ENCODE measurements at regions not wholly inside any gene's neighbourhood (a gene's known extent, or its start where the extent isn't known, plus 50 kb on each side); places are given as distances from the start of the nearest gene placed in this dataset.

DNA sequence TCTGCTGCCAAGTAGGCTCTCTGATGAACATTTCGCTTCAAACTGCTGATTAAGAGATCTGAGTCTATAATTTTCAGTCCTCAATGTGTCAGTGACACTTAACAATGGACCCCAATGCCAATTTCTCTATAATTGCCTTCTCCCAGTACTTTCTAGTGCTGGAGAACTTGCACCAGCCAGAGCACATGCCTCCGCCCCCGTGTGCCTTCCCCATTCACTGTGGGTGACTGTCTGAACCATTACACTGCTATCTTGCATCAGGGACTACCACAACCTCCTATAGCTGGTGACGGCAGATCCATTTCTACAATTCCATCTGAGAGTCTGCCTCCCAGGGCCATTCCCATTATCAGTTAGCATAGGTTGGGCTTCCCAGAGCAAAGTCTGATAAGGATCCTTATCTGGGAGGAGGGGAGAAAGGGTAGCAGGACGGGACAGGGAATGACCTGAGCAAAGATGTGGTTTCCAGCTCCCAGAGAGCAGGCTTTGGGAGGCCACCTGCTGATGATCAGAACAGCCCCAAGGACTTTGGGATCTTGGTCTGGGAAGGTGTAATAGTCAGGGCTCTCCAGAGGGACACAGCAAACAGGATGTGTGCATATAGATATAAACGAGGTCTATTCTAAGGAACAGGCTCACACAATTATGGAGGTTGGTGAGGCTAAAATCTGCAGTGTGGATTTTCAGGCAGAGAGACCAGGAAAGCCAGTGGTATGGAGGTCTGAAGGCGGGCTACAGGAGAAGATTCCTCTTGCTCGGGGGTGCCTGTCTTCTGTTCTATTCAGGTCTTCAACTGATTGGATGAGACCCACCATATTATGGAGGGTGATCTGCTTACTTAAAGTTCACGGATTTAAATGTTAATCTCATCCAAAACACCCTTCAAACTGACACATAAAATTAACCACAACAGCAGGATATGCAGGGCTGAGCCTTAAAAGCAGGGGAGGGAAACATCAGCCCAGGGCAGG is 238.2 kb downstream of the PTPRU start:
- DNase-seq, result no peak

DNA sequence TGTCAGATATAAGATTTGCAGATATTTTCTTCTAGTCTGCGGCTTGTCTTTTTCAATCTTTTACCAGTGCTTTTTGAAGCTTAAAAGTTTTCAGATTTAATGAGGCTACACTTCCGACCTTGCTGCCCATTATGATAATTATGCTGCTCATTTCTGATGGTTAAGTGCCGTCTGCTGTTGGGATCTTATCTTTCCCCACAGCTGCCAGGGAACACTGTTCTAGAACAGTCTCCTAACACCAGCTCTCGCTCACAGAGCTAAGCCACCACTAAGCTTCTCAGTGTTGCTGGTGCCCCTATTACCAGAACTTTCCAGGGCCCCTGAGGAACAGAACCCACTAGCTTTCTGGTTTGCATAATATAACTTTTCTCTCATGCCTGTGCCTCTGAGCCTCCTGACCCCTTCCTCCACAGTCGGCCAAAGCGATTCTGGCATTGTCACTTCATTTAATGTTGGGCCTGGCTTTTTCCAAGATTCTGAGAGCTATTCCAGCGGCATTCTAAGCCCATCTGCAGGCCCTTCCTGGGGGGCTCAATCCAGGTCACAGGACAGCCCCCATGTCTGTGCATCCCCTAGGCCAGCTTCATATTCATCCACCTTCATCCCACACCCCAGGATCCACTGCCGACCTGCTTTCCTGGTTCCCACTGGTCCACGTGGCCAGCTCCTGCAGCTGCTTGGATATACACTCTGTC is 237.0 kb downstream of the PTPRU start:
- no peak for DNase-seq

DNA sequence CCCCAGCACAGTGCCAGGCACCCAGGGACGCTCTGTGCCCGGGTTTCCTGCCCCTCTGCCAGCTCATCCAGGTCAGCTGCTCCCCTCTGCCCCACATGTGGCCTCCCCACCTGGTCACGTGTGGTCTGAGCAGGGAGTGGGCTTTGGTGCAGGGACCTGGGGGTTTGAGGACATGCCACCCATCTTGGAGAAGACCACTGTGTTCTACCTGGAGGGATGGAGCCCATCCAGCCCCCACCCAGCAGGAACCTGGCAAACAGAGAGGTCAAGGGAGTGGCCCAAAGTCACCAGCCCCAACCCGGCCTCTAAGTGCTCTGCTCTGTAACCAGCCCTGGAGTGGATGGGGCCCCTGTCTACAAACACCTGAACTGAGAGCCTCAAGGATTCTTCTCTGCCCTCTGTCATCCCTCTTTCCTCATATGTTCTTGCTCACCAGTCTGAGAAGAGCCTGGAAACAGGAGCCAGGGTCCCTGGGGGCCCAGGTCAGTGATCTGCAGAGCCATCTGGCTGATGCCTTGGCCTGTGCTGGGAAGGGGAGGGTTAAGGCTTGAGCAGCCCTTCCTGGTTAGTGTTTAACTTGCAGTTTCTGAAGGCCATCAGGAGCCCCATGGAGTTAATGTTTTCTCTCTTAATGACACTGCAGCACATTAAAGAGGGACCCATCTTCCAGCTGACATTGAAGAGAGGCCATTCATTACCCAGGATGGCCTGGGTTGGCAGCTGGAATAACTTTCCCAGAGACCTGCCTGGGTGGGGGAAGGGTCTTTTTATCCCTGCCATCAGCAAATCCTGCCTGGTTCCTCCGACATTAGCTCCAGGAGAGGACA is 235.4 kb downstream of the PTPRU start:
- no peak for DNase-seq

DNA sequence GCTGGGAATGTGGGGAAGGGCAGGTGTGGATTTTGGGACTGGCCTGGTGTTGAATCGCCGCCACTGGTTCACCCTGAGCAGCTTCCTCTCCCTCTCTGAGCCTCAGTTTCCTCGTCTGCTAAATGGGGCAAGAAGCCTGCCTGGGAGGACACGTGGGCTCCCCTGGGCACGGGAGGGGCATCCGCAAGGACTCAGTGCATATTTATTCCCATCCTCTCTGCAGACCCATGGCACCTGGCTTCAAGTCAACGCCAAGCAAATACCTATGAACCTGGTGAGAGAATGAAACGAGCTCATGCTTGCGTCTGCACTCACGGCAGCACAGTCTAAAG is 234.4 kb downstream of the PTPRU start:
- no peak for DNase-seq

DNA sequence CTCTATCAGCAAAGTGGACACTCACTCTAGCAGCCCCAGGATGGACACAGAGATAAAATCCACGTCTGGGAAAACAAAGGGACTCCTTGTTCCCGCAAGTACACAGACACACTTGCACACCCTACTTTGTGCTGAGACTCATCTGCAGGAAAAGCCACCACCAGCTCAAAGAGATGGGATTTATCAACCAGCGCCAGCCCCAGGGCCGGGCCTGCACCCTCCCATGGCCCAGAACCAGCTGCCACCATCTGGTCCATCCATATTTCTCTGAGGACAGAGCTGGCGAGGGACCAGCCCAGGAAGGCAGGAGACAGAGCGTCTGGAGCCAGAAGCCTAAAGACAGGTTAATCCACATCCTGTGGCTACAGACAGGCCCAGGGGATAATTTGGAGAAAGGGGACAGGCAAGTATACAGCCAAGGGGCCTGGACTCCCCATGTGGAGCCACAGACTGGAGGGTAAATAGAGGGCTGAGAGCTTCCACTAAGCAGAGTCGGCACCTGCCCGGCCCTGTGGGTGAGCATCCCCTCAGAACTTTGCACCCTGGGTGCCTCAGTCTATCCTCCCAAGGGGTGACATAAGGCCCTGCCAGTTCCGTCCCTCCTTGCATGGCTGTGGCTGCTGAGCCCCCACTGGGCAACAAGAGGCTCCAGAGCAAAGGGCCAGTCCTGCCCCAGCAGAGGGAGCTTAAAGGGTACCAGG is 233.9 kb downstream of the PTPRU start:
- DNase-seq, result no peak

DNA sequence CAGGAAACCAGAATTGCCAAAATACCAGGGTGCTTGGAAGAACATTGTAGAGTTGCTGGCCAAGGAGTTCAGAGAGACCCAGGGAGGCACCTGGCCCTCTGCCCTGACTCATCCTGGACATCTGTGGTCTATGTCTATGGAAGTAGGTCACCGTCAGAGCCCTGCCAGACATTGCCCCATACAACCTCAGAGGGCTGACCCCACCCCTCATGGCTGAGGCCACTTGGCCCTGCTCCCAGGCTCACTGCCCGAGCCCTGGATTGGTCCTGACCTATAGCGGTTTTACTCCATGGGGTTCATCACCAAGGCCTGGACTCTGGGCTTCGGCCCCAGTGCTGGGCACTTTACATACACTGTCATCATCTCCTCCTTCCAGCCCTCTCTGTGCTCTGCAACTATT is 233.1 kb downstream of the PTPRU start:
- no peak for DNase-seq

DNA sequence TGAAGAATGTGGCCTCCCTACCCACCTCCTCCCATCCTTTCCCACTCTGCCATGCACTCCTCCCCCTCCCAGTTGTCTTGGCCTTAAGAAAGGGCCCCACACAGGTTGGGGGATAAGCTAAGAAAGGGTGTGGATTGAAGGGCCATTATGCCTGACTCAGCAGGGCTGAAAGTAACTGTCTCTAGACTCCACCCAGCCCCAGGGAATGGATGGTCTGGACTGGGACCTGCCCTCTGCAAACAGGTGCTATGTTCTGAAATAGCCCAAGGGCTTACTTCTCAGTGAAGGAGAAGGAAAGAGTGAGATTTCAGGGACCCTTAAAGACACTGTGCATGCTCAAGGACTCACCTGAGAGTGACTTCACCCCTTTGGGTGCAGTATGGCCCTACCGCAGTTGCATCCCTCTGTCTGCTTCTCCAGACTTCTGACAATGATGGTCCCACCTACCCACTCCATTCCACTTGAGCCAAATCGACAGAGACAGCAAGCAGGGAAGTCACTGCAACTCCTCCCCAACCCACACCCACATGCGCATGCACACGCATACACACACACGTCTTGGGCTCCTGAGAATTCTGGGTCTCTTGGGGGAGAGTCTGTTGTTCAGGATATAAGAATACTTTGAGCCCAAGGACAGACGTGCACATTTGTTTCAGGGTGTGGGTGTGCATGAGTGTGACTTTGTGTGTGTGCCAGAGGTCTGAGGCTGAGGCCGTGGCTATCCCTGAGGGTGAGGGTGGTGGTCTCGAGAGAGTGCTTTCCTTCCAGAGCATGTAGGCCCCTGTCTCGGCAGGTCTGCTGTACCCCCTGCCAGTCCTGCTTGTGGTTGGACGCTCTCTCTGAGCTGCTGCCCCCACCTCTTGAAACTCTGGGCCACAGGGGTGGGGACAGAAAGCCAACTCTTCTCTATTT is 231.9 kb downstream of the PTPRU start:
- DNase-seq, result no peak

DNA sequence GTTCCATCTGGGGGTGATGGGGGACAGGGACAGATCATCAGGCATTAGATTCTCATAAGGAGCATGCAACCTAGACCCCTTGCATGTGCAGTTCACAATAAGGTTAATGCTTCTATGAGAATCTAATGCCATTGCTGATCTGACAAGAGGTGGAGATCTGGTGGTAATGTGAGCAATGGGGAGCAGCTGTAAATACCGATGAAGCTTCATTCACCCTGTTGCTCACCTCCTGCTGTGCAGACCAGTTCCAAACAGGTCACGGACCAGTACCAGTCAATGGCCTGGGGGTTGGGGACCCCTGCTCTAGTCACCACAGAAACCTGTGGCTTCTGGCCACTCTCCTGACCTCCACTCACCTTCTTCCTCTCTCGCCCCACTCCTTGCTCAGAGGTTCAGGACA is 229.9 kb downstream of the PTPRU start:
- no peak for DNase-seq

DNA sequence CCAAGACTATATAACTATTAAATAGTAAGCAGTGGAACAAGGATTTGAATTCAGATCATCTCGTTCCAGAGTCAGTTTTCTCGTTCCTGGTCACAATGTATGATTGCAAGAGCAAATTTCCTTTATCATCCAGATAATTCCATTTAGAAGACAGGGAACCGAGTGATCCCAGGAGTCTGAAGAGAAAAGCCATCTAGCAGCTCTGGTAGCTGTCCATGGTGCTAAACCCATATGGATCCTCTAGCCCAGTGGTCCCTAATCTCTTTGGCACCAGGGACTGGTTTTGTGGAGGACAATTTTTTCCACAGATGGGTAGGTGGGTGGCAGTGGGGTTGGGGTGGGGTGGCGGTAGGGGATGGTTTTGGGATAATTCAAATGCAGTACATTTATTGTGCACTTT is 229.4 kb downstream of the PTPRU start:
- DNase-seq, result peak; percentile 20

DNA sequence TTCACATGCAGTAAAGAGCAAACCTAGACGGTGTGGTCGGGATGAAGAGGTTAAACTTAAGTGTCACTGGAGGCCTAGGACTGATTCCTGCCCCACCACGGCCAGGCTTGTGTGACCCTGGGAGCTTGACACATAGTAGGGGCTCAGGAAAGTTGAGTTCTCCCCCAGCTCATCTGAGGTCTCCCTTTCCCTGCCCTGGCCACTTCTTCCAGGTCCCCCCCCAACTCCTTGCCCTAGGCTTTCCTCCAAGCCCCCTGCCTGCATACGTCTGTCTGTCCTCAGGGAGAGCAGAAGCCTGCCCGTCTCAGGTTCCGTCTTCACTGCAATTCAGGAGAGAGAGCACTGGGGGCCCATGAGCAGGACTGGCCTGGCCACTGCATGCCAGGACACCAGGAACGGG is 225.8 kb downstream of the PTPRU start:
- no peak for DNase-seq

DNA sequence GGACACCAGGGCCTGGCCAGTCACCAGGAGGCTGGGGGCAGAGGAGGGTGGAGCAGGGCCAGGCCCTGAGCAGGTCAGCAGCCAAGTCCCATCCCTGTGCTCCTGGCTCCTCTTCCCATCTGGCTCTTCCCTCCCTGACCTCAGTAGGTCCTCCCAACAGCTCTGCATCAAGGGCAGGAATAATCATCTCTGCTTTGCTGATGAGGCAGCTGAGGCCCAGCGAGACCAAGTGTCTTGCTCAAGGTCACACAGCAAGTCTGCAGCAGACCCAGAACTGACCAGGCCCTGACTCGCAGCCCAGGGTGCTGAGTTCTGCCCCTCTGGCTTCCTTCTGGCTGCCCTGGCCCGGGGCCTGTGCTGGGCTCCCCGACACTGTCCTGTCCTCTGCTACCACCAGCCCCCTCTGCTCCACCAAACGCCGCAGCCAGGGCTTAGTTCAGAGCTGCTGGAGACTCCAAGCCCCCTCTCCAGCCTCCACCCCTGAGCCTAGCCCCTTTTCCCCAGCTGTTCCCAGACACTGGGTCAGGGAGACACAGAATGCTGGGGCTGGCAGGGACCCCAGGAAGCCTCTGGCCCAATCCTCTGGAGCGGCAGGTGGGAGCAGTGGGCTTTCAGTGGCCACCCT is 224.9 kb downstream of the PTPRU start:
- no peak for DNase-seq

DNA sequence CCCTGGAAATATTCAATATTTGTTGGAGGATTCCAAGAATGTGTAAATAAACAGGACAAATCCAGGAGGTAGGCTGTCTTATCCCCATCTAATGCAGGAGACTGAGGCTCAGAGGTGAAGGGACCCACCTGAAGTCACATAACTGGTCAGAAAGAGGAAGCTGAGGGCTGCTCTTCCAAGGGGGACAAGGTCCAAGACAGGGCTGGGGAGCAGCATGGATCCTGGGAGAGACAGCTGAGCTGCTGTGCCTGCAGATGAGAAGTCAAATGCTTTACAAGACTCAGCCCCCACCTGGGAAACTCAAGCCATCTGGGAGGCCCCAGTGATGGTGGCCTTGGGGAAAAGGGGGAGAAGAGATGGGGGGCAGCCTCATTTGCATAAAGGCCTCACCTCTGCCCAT is 224.4 kb downstream of the PTPRU start:
- no peak for DNase-seq

DNA sequence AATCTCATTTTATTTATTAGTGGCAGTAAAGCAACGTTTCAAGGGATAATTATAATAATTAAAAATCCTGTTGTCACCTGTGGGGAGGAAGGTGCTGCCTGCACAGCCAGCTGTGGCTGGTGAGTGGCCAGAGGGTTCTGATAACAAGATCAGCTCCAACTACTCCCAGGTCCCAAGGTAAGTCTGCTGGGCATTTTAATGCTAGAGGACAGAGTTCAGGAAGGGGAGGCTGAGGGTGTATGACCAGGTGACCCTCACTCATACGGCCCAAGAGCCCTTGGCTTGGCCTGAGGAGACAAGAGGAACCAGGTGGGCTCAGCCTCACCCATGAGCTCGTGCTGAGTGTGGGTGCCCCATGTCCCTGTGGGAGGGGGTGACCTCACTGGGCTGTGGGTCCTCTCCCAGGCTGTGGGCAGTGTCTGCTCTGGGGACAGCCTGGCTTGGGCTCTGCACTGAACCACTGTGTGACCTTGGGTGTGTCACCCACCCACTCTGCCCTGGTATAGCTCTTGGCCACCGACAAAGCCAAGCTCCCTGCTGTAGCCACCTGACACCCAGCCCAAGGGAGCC is 223.8 kb downstream of the PTPRU start:
- no peak for DNase-seq

DNA sequence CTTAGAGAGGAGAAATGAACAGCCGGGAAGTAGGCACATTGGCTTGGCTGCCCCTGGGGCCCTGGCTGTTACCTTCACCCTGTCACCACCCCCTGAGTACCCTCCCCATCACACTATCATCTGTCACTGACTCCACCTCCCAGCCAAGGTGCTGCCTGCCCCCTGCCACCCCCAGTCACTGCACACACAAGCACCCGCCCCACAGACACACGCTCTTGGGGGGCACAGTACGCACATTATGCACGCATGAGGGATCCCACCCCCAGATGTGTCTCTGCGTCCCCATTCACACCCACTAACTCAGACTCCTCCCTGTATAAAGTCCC is 223.3 kb downstream of the PTPRU start:
- DNase-seq, result no peak

DNA sequence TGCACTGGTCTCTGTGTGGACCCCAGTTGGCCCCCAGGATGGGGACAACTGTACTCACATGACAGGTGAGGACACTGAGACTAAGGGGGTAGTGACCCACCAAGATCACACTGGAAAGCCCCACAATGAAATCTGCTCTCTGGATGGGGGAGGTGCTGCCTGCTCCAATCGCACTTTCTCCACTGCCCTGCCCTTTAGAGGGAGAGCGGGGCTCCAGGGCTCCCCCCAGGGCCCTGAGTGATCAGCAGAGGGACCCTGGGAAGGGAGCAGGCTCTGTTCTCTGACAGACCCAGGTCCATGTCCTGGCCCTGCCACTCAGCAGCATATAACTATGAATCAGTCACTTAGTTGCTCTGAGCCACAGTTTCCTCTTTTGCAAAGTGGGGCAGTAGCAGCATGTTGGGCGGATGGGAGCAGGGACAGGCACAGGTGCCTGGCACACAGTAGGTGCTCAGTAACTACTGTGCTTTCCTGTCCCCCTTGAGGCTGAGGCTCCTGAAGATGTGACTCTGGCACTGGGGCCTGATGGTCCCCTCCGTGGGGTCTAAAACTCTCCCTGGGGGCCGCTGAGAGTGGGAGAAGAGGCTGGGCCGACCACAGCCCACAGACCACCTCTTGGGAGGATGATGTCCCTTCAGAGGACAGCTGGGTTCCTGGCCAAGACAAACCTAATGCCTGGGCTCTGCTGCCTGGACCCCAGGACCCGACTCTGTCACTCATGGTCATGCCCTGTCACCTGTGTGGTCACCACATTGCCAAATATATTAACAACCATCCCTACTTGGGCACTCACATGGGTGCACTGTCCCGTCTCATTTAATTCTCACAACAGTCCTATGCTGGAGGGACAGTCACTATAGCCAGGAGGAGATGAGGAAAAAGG is 222.7 kb downstream of the PTPRU start:
- no peak for DNase-seq

DNA sequence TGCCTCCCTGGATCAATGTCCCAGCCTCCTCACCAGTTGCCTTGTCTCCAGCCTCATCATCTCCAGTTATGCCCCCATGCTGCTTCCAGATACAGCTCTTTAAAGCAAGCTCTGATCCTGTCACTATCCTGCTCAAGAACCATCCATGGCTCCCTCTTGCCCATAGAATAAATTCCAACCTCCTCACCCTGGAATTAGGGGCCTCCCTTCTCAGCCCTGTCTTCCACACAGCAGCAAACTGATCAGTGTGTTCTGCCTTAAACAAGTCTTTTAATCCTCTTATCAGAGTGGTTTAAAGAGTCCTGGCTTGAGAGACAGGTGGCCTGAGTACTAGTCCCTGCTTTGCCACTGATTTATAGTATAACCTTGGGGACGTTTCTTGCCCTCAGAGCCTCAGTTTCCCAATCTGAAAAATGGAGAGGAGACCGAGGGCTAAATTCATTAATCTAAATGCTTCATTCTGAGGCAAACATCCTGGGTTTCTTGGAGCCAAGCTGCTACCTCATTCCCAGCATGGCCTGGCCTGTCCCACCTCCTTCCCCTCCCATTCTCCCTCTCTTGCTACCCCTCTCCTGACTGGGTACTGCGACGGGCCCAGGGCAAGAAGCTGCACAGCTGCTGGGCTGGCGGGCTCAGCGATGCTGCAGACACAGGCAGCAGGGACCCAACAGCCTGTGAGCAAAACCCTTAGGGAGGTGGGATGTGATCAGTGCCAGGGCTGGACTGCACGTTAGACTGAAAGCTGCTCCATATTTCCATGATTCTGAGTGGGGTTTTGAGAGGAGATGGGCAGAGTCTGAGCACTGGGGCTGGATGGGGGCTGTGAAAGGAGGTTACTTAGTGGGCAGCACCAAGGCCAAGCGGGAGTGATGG is 221.4 kb downstream of the PTPRU start:
- DNase-seq, result no peak

DNA sequence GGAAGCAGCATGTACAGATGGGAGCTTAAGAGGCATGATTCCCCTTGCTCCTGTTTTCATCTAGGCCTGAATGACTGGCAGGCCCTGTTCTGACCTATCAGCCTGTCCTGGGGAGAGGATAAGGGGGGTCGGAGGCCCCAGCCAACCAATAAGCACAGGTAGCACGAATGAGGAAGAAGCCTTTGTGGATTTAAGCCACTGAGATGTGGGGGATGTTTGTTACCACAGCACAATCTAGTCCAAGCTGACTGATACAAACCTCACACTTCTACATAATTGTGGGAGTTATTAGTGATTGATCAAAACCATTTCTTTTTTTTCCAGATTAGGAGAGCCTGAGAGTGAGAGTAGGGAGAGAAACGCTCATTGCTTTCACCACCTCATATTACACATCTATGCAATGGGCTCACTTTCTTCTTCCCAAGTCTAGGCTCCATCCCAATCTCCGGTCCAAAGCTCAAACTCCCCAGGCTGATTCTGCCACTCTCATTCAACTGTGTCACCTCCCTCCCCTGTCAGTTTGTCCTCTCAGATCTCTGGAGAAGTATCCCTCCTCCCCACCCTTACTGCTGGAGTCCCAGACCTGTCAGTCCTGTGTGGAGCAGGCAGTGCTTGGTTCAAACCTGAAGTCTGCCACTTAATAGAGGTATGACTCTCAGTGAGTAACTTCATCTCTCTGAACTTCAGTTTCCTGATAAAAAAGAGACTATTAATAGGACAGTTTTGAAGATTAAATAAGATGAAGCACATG is 220.5 kb downstream of the PTPRU start:
- DNase-seq, result no peak

DNA sequence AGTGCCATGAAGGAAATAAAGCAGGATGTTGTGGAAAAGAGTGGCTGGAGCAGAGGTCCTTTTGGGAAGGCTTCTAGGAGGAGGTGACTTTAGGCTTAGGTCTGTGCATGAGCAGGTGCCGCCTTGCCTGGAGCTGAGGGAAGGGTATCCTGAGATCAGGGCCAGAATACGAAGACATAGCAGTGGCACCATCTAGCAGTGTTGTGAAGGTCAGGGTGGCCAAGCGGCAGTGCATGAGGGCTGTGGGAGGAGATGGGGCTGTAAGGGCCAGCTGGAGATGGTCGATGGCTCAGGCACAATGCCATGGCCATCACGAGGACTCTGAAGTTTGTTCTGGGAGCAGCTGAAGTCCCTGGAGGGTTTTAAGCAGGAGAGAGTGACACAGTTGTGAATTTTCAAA is 219.5 kb downstream of the PTPRU start:
- no peak for DNase-seq

Data from EL (cell line).